GM21723 (cell line): ENCODE measurements at regions not wholly inside any gene's neighbourhood (a gene's known extent, or its start where the extent isn't known, plus 50 kb on each side); places are given as distances from the start of the nearest gene placed in this dataset.

Source experiments
- ATAC-seq: cut with Tn5 transposase; IDR thresholded peaks from one replicate; pipeline ENCODE4 v1.9.1; 2021; ENCODE audit warnings: mild to moderate bottlenecking, moderate library complexity; ENCODE audit not compliant: unreplicated experiment

GRCh38 chr16:31700530-31701388 lies 172.8 kb upstream of the ZNF267 start:
- peak; percentile 92 for ATAC-seq

GRCh38 chr16:31701734-31702133 lies 171.9 kb upstream of the ZNF267 start:
- no peak for ATAC-seq

DNA sequence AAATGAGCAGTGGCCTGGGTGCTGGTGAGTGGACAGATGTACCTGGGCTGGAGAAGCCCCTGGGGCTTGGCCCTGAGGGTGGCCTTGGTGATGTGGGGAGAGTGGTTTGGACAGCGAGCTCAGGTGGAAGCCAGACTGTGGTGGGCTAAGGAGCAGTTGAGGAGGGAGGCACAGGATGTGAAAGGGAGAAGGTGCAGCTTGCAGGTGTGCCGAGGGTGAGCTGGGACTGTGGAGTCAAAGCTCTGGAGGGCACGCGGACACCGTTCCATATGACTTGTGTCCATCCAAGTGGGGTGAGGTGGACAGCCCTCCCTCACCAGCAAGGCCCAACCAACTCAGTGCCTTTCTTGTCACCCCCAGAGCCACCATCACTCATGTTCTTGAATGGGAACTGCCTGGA lies 170.8 kb upstream of the ZNF267 start:
- no peak for ATAC-seq

- ATAC-seq, result no peak
These were observed 170.0 kb upstream of the ZNF267 start for GRCh38 chr16:31703526-31704128.

- no peak for ATAC-seq
These were observed 169.5 kb upstream of the ZNF267 start for GRCh38 chr16:31704138-31704537.

DNA sequence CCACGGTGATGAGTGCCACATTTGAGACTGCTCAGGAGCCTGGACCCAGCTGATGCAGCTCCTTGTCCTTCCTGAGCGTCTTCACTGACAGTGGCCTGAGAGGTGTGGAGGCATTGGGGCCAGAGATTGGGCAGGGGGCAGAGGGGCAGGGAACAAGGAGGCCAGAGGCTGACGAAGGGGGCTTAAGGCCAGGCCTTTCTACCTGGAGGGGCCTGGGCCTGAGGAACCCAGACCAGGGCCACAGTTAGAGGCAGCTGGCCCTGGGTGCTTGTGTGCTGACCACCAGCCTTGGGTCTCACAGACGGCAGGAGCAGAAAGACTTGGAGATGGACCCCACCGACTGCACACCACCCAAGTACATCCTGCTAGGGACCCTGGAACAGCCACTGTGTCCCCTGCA lies 168.2 kb upstream of the ZNF267 start:
- no peak for ATAC-seq

DNA sequence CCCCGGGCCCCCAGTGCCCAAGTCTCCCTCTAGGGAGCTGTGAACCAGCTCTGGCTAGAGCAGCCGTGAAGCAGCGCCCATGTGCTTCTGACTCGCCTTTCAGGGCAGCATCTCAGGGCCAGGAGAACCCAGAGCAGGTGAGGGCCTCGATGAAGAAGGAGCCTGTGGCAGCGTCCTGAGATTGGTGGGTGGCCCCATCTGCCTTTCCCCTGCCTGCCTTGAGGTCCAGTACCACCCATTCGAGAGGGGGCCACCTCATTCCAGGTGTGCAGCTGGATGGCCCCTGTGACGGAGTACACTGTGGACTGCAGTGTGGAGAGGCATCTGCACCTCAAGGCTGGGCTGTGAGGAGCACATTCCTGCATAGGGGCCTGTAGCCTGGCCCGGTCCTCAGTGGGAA lies 167.3 kb upstream of the ZNF267 start:
- ATAC-seq, result no peak

GRCh38 chr16:31706925-31707324 lies 166.7 kb upstream of the ZNF267 start:
- ATAC-seq, result no peak

DNA sequence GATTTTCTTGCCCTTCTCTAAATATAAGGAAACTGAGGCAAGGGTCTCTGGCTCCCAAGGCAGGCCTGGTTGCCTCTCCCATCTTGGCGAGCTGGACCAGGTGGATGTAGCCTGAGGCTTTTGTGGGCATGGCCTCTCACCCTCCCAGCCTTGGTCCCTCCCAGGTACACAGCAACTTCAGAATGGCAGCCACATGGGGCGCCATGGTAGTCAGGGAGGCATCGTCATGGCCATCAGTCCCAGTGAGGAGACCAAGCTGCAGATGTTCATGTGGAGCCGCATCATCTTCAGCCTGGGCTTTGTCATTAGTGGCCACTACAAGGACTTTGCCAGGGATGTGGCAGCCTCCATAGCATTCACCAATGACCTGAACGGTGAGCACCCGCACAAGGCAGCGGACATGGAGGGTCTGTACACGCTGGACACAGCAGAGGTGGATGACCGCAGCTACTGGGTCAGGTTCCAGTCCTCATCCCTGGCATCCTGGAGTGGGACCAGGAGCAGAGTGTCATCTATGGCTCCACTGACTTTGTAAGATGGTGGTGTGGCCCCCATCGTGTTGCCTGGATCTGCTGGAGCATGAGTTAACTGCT lies 165.8 kb upstream of the ZNF267 start:
- no peak for ATAC-seq

DNA sequence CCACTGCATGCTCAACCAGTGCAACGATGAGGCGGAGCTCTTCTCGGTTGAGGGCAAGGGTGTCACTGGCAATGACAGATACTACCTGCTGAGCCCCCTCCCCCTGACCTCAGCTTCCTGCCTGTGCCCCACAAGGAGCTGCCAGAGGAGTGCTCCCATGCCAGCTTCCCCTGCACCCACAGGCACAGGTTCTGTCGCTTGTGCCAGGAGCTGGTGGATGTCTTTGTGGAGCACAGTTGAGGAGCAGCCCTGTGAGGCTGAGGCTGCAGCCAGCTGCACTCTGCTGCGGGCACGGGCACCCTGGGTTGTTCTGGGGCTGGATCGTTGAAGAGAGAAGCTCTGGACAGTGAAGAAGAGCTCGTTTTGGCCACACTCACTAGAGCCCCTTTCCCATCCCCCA lies 165.3 kb upstream of the ZNF267 start:
- no peak for ATAC-seq

DNA sequence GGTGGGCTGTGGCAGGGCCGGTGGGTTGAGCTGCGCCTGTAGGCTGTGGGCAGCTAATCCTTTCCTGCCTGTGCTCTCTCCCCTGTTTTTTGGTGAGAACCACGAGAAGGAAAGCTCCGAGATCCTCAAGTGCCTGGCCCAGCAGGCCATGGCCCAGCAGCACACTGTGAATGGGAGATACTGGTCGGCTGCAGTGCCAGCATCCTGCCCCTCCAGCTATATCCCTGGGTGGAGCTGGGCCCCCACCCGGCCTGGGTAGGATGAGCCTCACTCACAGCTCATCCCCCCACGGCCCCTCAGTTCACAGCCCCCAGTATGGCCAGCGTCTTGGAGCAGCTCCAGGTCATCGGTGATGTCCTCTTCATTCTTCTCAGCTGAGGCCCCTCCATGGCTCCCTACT lies 164.4 kb upstream of the ZNF267 start:
- ATAC-seq, result no peak

DNA sequence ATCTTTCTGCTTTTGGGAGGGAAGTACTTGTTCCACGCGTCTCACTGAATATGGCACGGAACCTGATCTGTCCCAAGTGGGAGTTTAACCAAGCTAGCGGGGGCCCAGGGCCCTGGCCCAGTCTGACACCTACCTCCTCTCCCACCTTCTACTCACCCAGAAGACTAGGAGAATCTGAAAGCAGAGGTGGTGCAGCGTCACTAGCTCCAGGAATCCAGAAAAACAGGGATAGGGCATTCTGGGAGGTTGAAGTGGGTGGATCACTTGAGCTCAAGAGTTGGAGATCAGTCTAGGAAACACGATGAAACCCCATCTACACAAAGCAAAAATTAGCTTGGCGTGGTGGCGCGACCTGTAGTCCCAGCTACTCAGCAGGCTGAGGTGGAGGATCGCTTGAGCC lies 163.5 kb upstream of the ZNF267 start:
- no peak for ATAC-seq

DNA sequence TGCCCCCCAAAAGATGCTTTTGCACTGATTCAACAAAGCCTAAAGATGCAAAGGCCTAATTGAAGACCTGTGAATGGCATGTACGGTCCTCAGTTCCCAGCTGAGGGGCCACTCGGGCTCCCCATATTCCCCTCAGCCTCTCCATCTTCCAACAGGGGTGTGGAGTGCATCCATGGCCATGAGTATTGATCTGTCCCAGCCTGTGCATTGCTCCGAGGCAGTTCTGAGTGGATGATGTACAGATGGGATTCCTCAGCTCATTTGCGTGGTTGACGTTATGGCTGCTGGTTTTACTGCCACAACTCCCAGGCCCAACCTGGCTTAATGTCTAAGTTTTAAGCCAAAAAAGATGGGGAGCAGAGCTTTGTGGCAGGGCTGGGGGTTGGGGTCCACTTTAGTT lies 162.7 kb upstream of the ZNF267 start:
- ATAC-seq, result no peak

GRCh38 chr16:31711344-31711845 lies 162.2 kb upstream of the ZNF267 start:
- no peak for ATAC-seq

DNA sequence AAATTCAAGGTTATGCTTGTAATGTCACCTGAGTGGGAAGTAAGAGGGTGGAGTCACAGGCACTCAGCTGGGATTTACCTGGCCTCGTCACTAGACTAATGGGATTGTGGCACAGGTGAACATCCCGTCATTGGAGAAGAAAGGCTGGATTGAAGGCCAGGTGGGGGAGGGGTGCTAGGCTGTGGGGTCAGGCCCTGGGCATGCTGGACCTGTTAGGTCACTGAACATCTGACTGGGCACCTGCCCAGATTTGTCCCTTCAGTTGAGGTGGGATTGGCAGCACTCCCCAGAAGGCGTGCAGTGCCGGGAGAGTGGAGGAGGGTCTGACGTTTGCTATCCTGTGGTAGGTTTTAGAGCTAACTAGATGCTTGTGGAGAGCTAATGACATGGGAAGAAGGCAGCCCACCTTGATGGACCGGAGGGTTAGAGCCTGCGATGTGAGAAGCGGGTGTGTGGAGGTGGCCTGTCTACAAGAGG lies 161.5 kb upstream of the ZNF267 start:
- no peak for ATAC-seq

DNA sequence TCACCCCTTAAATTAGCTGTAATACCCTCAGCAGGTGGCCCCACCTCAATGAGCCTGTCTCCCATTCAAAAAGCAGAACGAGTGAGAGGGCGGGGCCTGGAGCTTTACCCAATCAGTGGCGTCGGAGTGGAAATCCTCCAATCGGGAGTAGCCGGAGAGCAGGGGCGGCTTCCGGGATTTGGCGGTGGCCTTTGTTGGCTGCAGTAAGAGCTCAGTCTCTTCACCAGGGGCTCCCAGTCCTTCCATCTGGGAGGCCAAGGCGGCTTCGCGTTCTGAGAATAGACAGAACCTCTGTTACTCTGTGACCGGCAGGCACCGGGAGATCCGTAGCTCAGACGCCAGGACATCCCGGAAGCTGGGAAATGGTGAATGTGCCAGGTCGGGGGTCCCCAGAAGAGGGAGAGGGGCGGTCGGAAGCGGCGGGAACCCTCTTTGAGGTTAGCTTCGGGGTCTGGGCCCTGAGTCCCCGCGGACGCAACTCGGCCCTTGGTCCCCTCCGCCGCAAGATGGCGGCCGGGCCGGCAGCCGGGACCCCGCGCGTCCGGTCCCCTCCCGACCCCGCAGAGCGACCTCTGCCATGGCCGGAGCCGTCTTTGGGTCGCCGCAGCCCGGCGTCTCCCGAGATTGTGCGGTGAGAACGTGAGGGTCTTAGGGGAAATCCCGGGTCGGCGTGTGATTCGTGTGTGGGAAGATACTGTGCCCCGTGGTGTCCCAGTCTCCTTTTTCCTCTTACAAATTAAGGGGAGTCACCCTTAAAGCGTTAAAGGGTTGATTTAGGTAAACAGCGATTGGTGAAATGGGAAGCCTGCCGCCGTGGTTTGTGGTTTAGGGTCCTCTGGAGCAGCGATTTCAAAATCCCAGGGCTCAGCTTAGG lies 160.3 kb upstream of the ZNF267 start:
- ATAC-seq, result peak; percentile 93

DNA sequence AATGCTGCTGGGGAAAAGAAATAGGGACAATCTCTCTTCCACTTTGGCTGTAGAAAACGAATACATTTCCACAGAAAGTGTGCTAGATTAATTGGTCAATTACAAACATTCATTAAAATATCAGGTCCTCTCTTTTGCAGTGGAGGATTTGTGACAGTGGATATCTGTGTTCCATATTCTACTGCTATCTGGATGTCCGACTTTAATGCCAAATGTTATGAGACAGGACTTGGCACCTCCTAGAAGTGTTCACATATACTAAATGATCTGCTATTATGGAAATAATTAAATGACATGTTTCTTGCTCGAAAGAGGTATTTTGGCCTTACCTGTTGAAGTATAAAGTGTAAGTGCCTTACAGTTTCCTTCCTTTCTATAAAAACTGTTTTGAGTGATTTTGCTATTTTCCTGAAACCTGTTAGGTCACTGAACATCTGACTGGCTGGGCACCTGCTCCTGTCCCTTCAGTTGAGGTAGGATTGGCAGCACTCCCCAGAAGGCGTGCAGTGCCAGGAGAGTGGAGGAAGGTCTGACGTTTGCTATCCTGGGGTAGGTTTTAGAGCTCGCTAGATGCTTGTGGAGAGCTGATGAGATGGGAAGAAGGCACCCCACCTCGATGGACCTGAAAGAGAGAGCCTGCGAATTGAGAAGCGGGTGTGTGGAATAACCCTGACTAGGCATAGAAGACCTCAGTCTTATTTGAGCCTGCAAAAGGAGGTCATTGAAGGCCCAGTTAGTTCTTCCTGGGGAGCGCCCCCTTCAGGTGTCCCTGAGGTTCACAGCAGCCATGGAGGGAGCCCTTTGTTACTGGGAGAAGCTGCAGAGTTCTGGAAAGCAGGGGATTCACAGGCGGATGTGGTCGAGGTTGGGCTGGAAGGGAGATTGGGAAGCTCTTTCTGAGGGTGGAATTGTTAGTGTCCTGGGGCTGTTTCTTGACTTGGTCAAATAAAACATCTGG lies 159.4 kb upstream of the ZNF267 start:
- no peak for ATAC-seq

GRCh38 chr16:31714903-31715504 lies 158.6 kb upstream of the ZNF267 start:
- no peak for ATAC-seq

DNA sequence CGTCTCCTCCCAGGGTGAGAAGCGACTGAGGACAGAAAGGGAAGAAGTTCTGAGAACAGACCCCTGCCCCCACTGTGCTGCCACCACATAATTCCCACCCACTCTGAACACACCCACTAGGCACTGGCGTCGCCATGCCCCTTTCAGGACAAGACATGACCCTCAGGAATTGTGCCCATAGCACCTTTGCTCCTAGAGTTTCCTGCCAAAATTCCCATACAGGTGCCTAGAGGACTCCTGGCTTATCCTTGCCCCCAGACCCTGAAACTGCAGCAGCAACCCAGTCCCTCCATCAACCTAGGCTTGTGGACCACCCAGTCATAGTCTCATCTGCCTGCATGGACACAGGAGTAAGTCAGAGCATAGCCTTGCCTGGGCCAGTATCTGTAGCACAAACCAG lies 157.7 kb upstream of the ZNF267 start:
- ATAC-seq, result no peak
